ENCODE measurements at regions not wholly inside any gene's neighbourhood (a gene's known extent, or its start where the extent isn't known, plus 50 kb on each side); places are given as distances from the start of the nearest gene placed in this dataset.

- no peaks in the 10 kb centered on the region for H3K9me3 ChIP-seq (ENCODE audit: control insufficient read depth in 1 of 2, insufficient read depth in 1 of 2, low read depth in 1 of 2, low read length in 2 of 2)
- no peaks in the 10 kb centered on the region for H4K20me1 ChIP-seq (ENCODE audit: insufficient read depth)
- ChIA-PET POLR2A (no interaction called here), RAD21 (ENCODE audit: low non-redundant PET in 1 of 2, low total read pairs in 2 of 2, uncharacterized antibody in 2 of 2, unreplicated experiment in 2 of 2) (no interaction called here), CTCF (no interaction called here)
- H3K9ac ChIP-seq (ENCODE audit: low read length): no peak overlapping the region
- no peak for TF ChIP-seq FOSL1 (IDR thresholded peaks at IDR 0.05; ENCODE audit: low read depth)
- no peak for TF ChIP-seq SRF (IDR thresholded peaks at IDR 0.05; ENCODE audit: low read depth)
- TF ChIP-seq EGR1 (IDR thresholded peaks at IDR 0.05; ENCODE audit: low read depth): no peak
- no peak for TF ChIP-seq SP1 (IDR thresholded peaks at IDR 0.05; ENCODE audit: low read depth)
- TF ChIP-seq ELF1 (IDR thresholded peaks at IDR 0.05; ENCODE audit: borderline replicate concordance, low read depth): no peak
- TF ChIP-seq SIN3A (IDR thresholded peaks at IDR 0.05; ENCODE audit: low read depth): no peak
- peak overlapping the region; percentile 55 for H2AFZ ChIP-seq (ENCODE audit: low read depth, low read length, poor library complexity, severe bottlenecking)
- no peaks in the 10 kb centered on the region for H3K27me3 ChIP-seq (ENCODE audit: insufficient read depth, low read length)
- no peak overlapping the region for H3K27ac ChIP-seq (ENCODE audit: low read depth, low read length)
- H3K4me2 ChIP-seq (ENCODE audit: low read length): no peak overlapping the region
- ATAC-seq (no peak), DNase-seq (ENCODE audit: low read depth, low spot score) (no peak)
- peaks cover 0 to 6% of the 10 kb centered on the region in 2 experiments; a peak in 2 of 4 replicates for H3K4me1 ChIP-seq (ENCODE audit: control insufficient read depth in 1 of 2, insufficient read depth in 2 of 2, low read length in 2 of 2)
- BruUV-seq (replicated peaks): no TSS peak
- H3K36me3 ChIP-seq (ENCODE audit: control insufficient read depth in 1 of 2, insufficient read depth in 2 of 2, low read length in 2 of 2): no peaks in the 10 kb centered on the region
- H3K4me3 ChIP-seq (replicated peaks in 1 of 2; ENCODE audit: low read depth in 1 of 2, low read length in 2 of 2): no peak overlapping the region
- no peaks in the 10 kb centered on the region for H3K79me2 ChIP-seq (ENCODE audit: insufficient read depth, low read length)
- H3K9me2 ChIP-seq (ENCODE audit: insufficient read depth): no peaks in the 10 kb centered on the region
- intact Hi-C loops (cut with micrococcal nuclease): no loop called here
These were observed 188.9 kb upstream of the CDIN1 start for GRCh38 chr15:36390491-36390890.

GRCh38 chr15:36392676-36393266, 186.7 kb upstream of the CDIN1 start:
- Histone ChIP-seq H3K4me3 (replicated peaks in 1 of 2; ENCODE audit: low read depth in 1 of 2, low read length in 2 of 2) (no peak overlapping the region), H4K20me1 (ENCODE audit: insufficient read depth) (no peaks in the 10 kb centered on the region), H3K27ac (ENCODE audit: low read depth, low read length) (no peak overlapping the region), H3K27me3 (ENCODE audit: insufficient read depth, low read length) (no peaks in the 10 kb centered on the region), H3K36me3 (ENCODE audit: control insufficient read depth in 1 of 2, insufficient read depth in 2 of 2, low read length in 2 of 2) (no peaks in the 10 kb centered on the region), H3K9me2 (ENCODE audit: insufficient read depth) (no peaks in the 10 kb centered on the region), H3K4me1 (ENCODE audit: control insufficient read depth in 1 of 2, insufficient read depth in 2 of 2, low read length in 2 of 2) (peaks cover 0 to 6% of the 10 kb centered on the region in 2 experiments; a peak in 2 of 4 replicates), H3K4me2 (ENCODE audit: low read length) (no peak overlapping the region), H3K79me2 (ENCODE audit: insufficient read depth, low read length) (no peaks in the 10 kb centered on the region), H3K9ac (ENCODE audit: low read length) (no peak overlapping the region), H2AFZ (ENCODE audit: low read depth, low read length, poor library complexity, severe bottlenecking) (peak overlapping the region; percentile 95), H3K9me3 (ENCODE audit: control insufficient read depth in 1 of 2, insufficient read depth in 1 of 2, low read depth in 1 of 2, low read length in 2 of 2) (no peaks in the 10 kb centered on the region)
- ATAC-seq: peak; percentile 25; the same call in 1 of the 2 replicates
- no TSS peak for BruUV-seq (replicated peaks)
- ChIA-PET CTCF (no interaction called here), POLR2A (no interaction called here), RAD21 (ENCODE audit: low non-redundant PET in 1 of 2, low total read pairs in 2 of 2, uncharacterized antibody in 2 of 2, unreplicated experiment in 2 of 2) (no interaction called here)
- TF ChIP-seq CEBPB (IDR thresholded peaks at IDR 0.05; ENCODE audit: low read depth) (no peak), POLR2AphosphoS5 (IDR thresholded peaks at IDR 0.05; ENCODE audit: low read depth, low read length) (no peak), CBX3 (IDR thresholded peaks at IDR 0.05; ENCODE audit: low read depth) (no peak), ZNF274 (IDR thresholded peaks at IDR 0.05; ENCODE audit: low read depth, low read length) (no peak), SRF (IDR thresholded peaks at IDR 0.05; ENCODE audit: low read depth) (no peak)
- intact Hi-C loops (cut with micrococcal nuclease): no loop called here
- DNase-seq (ENCODE audit: low read depth, low spot score): no peak

Data from HCT116 (cell line).